ENCODE measurements at regions not wholly inside any gene's neighbourhood (a gene's known extent, or its start where the extent isn't known, plus 50 kb on each side); places are given as distances from the start of the nearest gene placed in this dataset.

- Histone ChIP-seq H3T11ph (ENCODE audit: low read length) (no peak overlapping the region), H3K14ac (ENCODE audit: insufficient read depth, low read length) (no peak overlapping the region), H3K27ac (ENCODE audit: insufficient read length, low read depth, low read length) (no peak overlapping the region), H3K4ac (ENCODE audit: low read depth, low read length) (no peak overlapping the region), H2AK5ac (ENCODE audit: insufficient read length, low read length) (no peak overlapping the region), H3K56ac (ENCODE audit: insufficient read length, low read depth, low read length) (no peak overlapping the region), H4K20me1 (ENCODE audit: control insufficient read depth, insufficient read depth, insufficient read length) (no peaks in the 10 kb centered on the region), H3K23me2 (ENCODE audit: insufficient read length, low read depth, low read length, poor library complexity, severe bottlenecking) (no peaks in the 10 kb centered on the region), H2AFZ (ENCODE audit: low read length) (no peak overlapping the region), H4K8ac (replicated peaks; ENCODE audit: insufficient read length, low read depth, low read length) (no peak overlapping the region), H4K5ac (ENCODE audit: insufficient read length, low read depth, low read length) (no peak overlapping the region), H2BK120ac (ENCODE audit: low read depth, low read length, poor library complexity, severe bottlenecking) (no peak overlapping the region), H3K23ac (ENCODE audit: insufficient read length, low read depth, low read length) (no peak overlapping the region), H3K9me3 (ENCODE audit: control insufficient read depth, low read depth, low read length) (no peaks in the 10 kb centered on the region), H3K4me1 (ENCODE audit: insufficient read depth, low read length) (no peaks in the 10 kb centered on the region; the same call in 1 of the 2 replicates), H3K27me3 (ENCODE audit: insufficient read depth, low read length) (no peaks in the 10 kb centered on the region), H2BK12ac (ENCODE audit: insufficient read length, low read depth, low read length) (no peak overlapping the region), H2BK5ac (ENCODE audit: insufficient read length, low read length) (no peak overlapping the region), H3K18ac (ENCODE audit: insufficient read length, low read depth, low read length) (no peak overlapping the region), H3K79me2 (ENCODE audit: insufficient read depth, low read length) (no peaks in the 10 kb centered on the region), H3K9ac (ENCODE audit: extremely low read depth, insufficient read length, low read length) (no peak overlapping the region), H4K91ac (ENCODE audit: insufficient read length, low read depth, low read length) (no peak overlapping the region), H3K79me1 (ENCODE audit: insufficient read depth, low read depth, low read length, poor library complexity, severe bottlenecking) (no peaks in the 10 kb centered on the region), H2BK15ac (ENCODE audit: low read depth, low read length) (no peak overlapping the region), H2BK20ac (ENCODE audit: low read depth, low read length, poor library complexity, severe bottlenecking) (no peak overlapping the region), H3K4me2 (ENCODE audit: insufficient read depth, insufficient read length, low read length) (no peak overlapping the region)
- Mint-ChIP-seq H3K36me3 (ENCODE audit: insufficient read depth in 1 of 3, low read depth in 3 of 3) (peaks cover 0 to 8% (median 5%) of the 10 kb centered on the region in 3 experiments; a peak in 4 of 7 replicates), H3K27ac (no peak overlapping the region), H3K4me3 (no peak overlapping the region), H3K4me1 (peaks cover 26 to 32% of the 10 kb centered on the region in 2 experiments), H3K9me3 (no peaks in the 10 kb centered on the region), H3K27me3 (ENCODE audit: low read depth) (no peaks in the 10 kb centered on the region)
- no CpG with 5 or more reads among the region's 10 CpGs for WGBS (ENCODE audit: extremely low coverage, insufficient read length, low lambda C conversion rate)
- DNase-seq: no peak
- no peak for TF ChIP-seq CTCF (conservative IDR thresholded peaks at IDR 0.05)
Measured at GRCh38 chr5:173719731-173720082, 103.3 kb upstream of the BOD1 start.

All from H9 (cell line).